Hypothalamus (tissue), 51 donors: ENCODE measurements at regions not wholly inside any gene's neighbourhood (a gene's known extent, or its start where the extent isn't known, plus 50 kb on each side); places are given as distances from the start of the nearest gene placed in this dataset.
A peak's percentile ranks its signal among the peaks of the same experiment; 100 is the strongest.

Experiments
- DNase-seq, 51 donors: peaks; one replicate each; lab custom pipeline; 2025; lab: John Stamatoyannopoulos, UW

DNA sequence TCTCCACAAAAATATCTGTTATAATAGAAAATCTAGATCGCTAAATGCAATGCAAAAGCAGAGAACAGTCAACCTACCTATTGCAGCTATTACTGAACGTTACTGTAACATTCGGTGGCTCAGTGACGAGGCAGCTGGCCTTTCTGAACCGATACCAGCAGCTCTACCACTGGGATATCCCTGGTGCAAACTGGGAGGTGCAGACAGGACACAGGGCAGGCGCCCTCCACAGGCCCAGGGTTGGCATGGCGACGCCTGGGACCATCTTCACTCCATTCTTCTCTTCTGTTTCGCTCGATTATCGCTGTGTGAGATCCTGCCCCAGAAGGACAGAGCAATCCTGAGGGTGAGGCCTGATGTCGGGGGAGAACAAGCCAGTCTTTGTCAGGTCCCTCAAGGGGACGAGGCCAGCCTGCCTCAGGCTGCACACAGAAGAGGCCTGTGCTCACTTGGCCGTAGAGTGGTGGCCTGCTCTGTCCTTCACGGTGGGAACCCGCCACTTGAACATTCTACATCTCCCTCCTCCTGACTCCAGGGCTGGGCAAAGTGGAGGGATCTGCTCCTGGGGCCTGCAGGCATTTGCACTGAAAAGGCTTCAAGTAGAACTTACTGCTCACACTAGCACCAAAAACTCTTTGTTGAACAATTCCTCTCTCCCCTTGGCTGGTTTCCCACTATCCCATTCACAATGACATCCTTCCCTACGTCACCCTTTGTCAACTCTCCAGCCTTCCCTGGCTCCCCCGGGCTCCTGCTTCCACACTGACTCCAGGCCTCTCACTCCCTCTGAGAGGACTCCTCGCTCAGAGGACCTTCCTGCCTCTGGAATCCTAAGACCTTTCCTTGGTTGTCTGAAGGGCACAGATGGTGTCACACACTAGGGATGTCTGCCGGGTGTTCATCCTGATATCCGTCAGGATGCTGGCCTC is 49.7 kb downstream of the CYRIA start:
- DNase-seq = peak in 38 of 51 donors; percentile 22 to 91 (median 58)

- DNase-seq = no peak
Observed at GRCh38 chr2:16615246-16615645, 50.4 kb downstream of the CYRIA start.

- DNase-seq = peak in 7 of 51 donors; percentile 15 to 28 (median 22)
Observed at GRCh38 chr2:16614314-16614860, 51.2 kb downstream of the CYRIA start.

DNA sequence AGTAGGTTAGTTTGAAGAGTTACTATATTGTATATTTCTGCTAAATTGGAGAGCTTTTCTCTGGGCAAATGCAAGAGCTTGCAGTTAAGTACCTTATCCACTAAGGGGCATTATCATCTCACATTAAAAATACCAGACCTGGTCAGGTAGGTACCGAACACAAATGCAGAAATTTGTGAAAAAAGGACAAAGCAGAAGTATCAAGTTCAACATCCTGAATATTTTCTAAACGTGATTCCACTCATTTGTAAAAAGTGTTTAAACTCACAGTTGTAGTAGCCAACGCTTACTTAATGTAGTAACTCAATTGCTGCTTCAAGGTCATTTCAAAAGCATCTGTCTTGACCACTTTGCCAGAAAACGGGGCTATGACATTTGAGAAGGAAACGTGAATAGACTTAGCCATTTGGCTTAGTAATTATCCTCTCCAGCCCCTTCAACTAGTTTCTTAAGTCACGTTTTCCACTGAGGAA is 52.1 kb downstream of the CYRIA start:
- no peak for DNase-seq

DNA sequence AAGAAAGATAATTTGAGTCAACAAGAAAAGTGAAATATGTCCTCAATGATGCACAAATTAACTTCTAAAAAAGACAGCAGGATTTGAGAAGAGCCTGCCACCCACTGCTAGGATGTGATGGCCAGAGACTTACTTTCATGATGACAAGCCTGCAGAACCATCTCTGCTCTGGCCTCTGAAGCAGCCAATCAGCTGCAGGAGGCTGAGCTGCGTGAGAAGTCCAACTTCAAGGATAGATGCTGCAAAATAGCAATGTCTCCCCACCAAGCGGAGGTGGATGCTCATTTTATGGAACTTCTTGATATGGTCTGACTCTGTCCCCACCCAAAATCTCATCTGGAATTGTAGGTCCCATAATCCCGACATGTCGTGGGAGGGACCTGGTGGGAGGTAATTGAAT is 53.1 kb downstream of the CYRIA start:
- peak in 1 of 51 donors; percentile 48 for DNase-seq

GRCh38 chr2:16609786-16610185 is 55.8 kb downstream of the CYRIA start:
- DNase-seq = no peak

DNA sequence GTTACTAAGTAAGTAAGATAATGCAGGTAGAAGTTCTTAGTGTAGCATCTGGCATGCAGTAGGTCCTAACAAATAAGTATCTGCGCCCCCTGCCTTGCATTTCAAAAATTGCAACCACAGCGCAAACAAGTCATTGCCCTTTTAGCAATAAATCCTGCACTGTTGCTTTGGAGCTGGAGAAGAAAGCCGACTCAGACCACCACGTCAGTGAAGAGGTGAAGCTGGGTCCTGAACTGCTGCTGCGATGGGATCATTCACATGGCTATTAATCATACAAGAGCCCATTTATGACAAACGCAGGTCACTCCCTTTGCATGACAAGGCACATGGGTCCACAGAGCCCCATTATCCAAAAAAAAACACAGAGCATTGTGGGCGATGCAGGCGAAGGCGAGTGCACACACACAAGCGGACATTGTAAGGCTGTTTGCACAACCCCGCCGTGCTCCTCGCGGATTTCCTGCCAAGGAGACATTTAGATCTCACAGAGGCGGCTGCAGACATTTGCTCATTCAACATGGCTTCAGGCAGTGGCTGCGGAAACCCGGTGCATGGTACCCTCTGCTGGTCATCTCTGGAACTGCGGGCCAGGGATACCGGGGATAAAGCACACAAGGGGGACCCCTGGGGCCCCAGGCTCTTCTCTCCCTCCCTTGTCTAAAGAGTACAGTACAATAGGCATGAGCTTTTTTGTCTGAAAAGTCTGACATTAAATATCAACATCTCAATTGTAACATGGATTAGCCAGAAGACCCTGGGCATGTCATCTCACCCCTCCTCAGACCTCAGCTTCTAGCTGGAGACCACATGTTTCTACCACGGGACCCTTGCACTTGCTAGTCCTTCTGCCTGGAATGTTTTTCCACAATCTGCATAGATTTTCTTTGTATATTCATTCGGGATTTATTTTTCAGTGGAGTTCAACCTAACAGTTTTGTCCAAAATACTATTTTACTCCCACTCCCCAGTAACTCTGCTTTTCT is 56.7 kb downstream of the CYRIA start:
- peak; percentile 29 to 93 (median 74) for DNase-seq

- DNase-seq = no peak
Observed at GRCh38 chr2:16607301-16607700, 58.3 kb downstream of the CYRIA start.

GRCh38 chr2:16604236-16604635 is 61.4 kb downstream of the CYRIA start:
- peak in 1 of 51 donors; percentile 15 for DNase-seq

GRCh38 chr2:16591370-16591933 is 74.2 kb downstream of the CYRIA start:
- no peak for DNase-seq

DNA sequence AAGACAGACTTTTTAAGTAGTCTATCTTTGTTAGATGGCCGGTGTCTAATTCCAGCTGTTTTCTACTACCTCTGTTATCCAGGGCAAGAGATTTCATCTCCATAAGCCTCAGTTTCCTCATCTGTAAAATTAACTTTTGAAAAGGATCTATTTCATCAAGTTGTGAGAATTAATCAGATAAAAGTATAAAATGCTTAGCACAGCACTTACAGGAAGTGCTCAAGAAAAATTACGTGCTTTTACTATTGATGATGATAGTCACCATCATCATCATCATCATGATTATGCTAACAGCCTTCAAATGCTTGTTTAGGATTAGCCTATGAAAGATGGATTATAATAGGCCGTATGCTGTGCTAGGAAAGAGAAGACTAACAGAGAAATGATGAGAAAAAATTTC is 76.2 kb downstream of the CYRIA start:
- no peak for DNase-seq

GRCh38 chr2:16588565-16588964 is 77.1 kb downstream of the CYRIA start:
- no peak for DNase-seq

DNA sequence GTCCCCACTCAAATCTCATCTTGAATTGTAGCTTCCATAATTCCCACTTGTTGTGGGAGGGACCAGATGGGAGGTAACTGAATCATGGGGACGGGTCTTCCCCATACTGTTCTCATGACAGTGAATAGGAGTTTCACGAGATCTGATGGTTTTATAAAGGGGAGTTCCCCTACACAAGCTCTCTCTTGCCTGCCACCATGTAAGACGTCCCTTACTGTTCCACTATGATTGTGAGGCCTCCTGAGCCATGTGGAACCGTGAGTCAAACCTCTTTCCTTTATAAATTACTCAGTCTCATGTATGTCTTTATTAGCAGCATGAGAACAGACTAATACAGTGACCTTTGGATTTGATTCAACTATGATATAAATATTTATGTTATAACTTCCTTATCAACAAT is 78.0 kb downstream of the CYRIA start:
- DNase-seq = no peak

GRCh38 chr2:16584824-16585540 is 80.7 kb downstream of the CYRIA start:
- no peak for DNase-seq

GRCh38 chr2:16584084-16584483 is 81.5 kb downstream of the CYRIA start:
- DNase-seq = no peak

- DNase-seq = no peak
Observed at GRCh38 chr2:16581241-16581640, 84.4 kb downstream of the CYRIA start.

- DNase-seq = no peak
Observed at GRCh38 chr2:16578081-16578480, 87.6 kb downstream of the CYRIA start.

DNA sequence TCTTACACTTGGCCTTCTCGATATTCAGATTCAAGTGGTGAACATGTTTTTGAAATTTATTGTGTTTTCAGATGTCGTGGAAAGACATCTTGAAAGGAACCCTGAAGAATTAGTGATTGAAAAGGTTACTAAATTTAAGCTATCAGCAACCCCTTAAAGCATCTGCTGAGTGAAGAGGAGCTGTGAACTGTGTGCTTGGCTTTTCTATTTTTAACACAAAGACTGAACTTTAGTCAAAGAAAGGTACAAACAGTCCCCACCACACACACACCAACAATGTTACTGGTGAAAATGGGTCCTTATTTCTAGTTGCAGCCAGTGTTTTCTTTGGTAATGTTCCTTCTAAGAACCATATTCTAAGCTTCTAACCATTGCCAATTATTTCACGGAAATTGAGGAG is 95.1 kb downstream of the CYRIA start:
- DNase-seq = no peak

- no peak for DNase-seq
Observed at GRCh38 chr2:16568998-16569784, 96.4 kb downstream of the CYRIA start.
